WTC11 (cell line): ENCODE measurements at regions not wholly inside any gene's neighbourhood (a gene's known extent, or its start where the extent isn't known, plus 50 kb on each side); places are given as distances from the start of the nearest gene placed in this dataset.

Experiments
- ATAC-seq: fragments of 200-7000 bp; cut with Tn5 transposase; 2 replicates; pipeline ENCODE4 v1.10.0; 2021; ENCODE audit warnings: mild to moderate bottlenecking, moderate library complexity
- CTCF ChIA-PET: fragments of 300-600 bp; sonication (Branson Sonifier 250); formaldehyde crosslinking; loops from one replicate; lab custom pipeline; 2021; ENCODE audit warnings: antibody characterized with exemption; lab: Charles Lee
- POLR2A ChIA-PET: fragments of 350-600 bp; sonication (Branson Sonifier 250); formaldehyde crosslinking; loops from one replicate; lab custom pipeline; 2021; ENCODE audit warnings: antibody characterized with exemption; lab: Charles Lee
- DNase-seq: peaks from one replicate; pipeline ENCODE4 v3.0.0; 2021; ENCODE audit warnings: low spot score
- H3K27ac Mint-ChIP-seq: 2 replicates; pipeline ENCODE4 v1.8.0; 2021; ENCODE audit warnings: mixed read lengths
- H3K27me3 Mint-ChIP-seq: 2 replicates; pipeline ENCODE4 v1.8.0; 2021; ENCODE audit warnings: low read depth, mild to moderate bottlenecking, moderate library complexity, mixed read lengths
- H3K36me3 Mint-ChIP-seq: 2 replicates; pipeline ENCODE4 v1.8.0; 2021; ENCODE audit warnings: mixed read lengths
- H3K4me1 Mint-ChIP-seq: 2 replicates; pipeline ENCODE4 v1.8.0; 2022; ENCODE audit warnings: mixed read lengths
- H3K4me3 Mint-ChIP-seq: 2 replicates; pipeline ENCODE4 v1.8.0; 2021; ENCODE audit warnings: mild to moderate bottlenecking, moderate library complexity, mixed read lengths
- H3K9me3 Mint-ChIP-seq: 2 replicates; pipeline ENCODE4 v1.8.0; 2021; ENCODE audit warnings: mixed read lengths
- CDX4 ChIP-seq: fragments of 250-450 bp; sonication (Bioruptor Pico); IDR thresholded peaks from 2 replicates; pipeline ENCODE4 v1.9.0; 2021; ENCODE audit warnings: moderate library complexity, mild to moderate bottlenecking, inconsistent platforms, borderline replicate concordance
- CREB1 ChIP-seq: sonication (generic); formaldehyde crosslinking; IDR thresholded peaks from 2 replicates; pipeline ENCODE4 v1.8.0; 2023; ENCODE audit warnings: mild to moderate bottlenecking, missing genetic modification reagents
- EMX1 ChIP-seq: fragments of 250-450 bp; sonication (Bioruptor Pico); IDR thresholded peaks from 2 replicates; pipeline ENCODE4 v1.8.0; 2021; ENCODE audit warnings: mild to moderate bottlenecking
- ETV6 ChIP-seq: sonication (generic); formaldehyde crosslinking; IDR thresholded peaks from 2 replicates; pipeline ENCODE4 v1.8.1; 2022; ENCODE audit warnings: mild to moderate bottlenecking, missing genetic modification reagents
- FOXK1 ChIP-seq: sonication (generic); formaldehyde crosslinking; IDR thresholded peaks from 2 replicates; pipeline ENCODE4 v1.8.0; 2022; ENCODE audit warnings: mild to moderate bottlenecking, moderate library complexity, missing genetic modification reagents
- FOXP1 ChIP-seq: sonication (generic); formaldehyde crosslinking; IDR thresholded peaks from 2 replicates; pipeline ENCODE4 v1.8.0; 2022; ENCODE audit warnings: missing genetic modification reagents, mild to moderate bottlenecking, moderate library complexity, borderline replicate concordance
- MYBL2 ChIP-seq: sonication (generic); formaldehyde crosslinking; IDR thresholded peaks from 2 replicates; pipeline ENCODE4 v1.8.1; 2023; ENCODE audit warnings: mild to moderate bottlenecking, moderate library complexity, missing genetic modification reagents
- NFATC4 ChIP-seq: fragments of 250-450 bp; sonication (Bioruptor Pico); IDR thresholded peaks from 2 replicates; pipeline ENCODE4 v1.9.0; 2021; ENCODE audit warnings: mild to moderate bottlenecking
- NFE2L1 ChIP-seq: sonication (generic); formaldehyde crosslinking; IDR thresholded peaks from 2 replicates; pipeline ENCODE4 v1.8.1; 2023; ENCODE audit warnings: missing genetic modification reagents
- NR2C2 ChIP-seq: sonication (generic); formaldehyde crosslinking; IDR thresholded peaks from 2 replicates; pipeline ENCODE4 v1.8.0; 2022; ENCODE audit warnings: mild to moderate bottlenecking, missing genetic modification reagents
- STAT6 ChIP-seq: sonication (generic); formaldehyde crosslinking; conservative IDR thresholded peaks from 2 replicates; pipeline ENCODE4 v1.8.1; 2023; ENCODE audit warnings: mild to moderate bottlenecking, low read depth, missing genetic modification reagents, moderate library complexity
- TEAD1 ChIP-seq: sonication (generic); formaldehyde crosslinking; IDR thresholded peaks from 2 replicates; pipeline ENCODE4 v1.8.0; 2022; ENCODE audit warnings: mild to moderate bottlenecking, missing genetic modification reagents
- ZNF232 ChIP-seq: sonication (generic); formaldehyde crosslinking; IDR thresholded peaks from 2 replicates; pipeline ENCODE4 v1.8.0; 2022; ENCODE audit warnings: mild to moderate bottlenecking, missing genetic modification reagents
- ZNF317 ChIP-seq: sonication (generic); formaldehyde crosslinking; IDR thresholded peaks from 2 replicates; pipeline ENCODE4 v1.8.1; 2023; ENCODE audit warnings: low read depth, mild to moderate bottlenecking, moderate library complexity, missing genetic modification reagents, borderline replicate concordance
- ZNF396 ChIP-seq: fragments of 250-450 bp; sonication (Bioruptor Pico); IDR thresholded peaks from 2 replicates; pipeline ENCODE4 v1.8.0; 2021; ENCODE audit warnings: mild to moderate bottlenecking, moderate library complexity, borderline replicate concordance
- ZSCAN18 ChIP-seq: fragments of 250-450 bp; sonication (Bioruptor Pico); IDR thresholded peaks from 2 replicates; pipeline ENCODE4 v2.1.2; 2022; ENCODE audit warnings: mild to moderate bottlenecking, moderate library complexity
- TF ChIP-seq, protein P1 (sequence below): sonication (generic); formaldehyde crosslinking; IDR thresholded peaks from 2 replicates; pipeline ENCODE4 v1.8.0; 2022; ENCODE audit warnings: mild to moderate bottlenecking, missing genetic modification reagents
- TF ChIP-seq, protein P2 (sequence below): fragments of 250-450 bp; sonication (Bioruptor Pico); IDR thresholded peaks from 2 replicates; pipeline ENCODE4 v1.9.0; 2021; ENCODE audit warnings: mild to moderate bottlenecking
- TF ChIP-seq, protein P3 (sequence below): fragments of 200-600 bp; IDR thresholded peaks from 2 replicates; pipeline ENCODE4 v1.8.0; 2022; ENCODE audit warnings: antibody characterized with exemption
- TF ChIP-seq, protein P4 (sequence below): sonication (generic); formaldehyde crosslinking; IDR thresholded peaks from 2 replicates; pipeline ENCODE4 v1.8.1; 2023; ENCODE audit warnings: mild to moderate bottlenecking, missing genetic modification reagents, moderate library complexity

- no peak for TF ChIP-seq STAT6
- TF ChIP-seq NFE2L1 (CRISPR knock-in tag), result no peak
- no peak for TF ChIP-seq ZSCAN18 (CRISPR knock-in tag)
- TF ChIP-seq TEAD1 (CRISPR knock-in tag), result no peak
- TF ChIP-seq FOXP1 (CRISPR knock-in tag), result no peak
- no peak for TF ChIP-seq ZNF396 (CRISPR knock-in tag)
- TF ChIP-seq, all 79 proteins: peak for 0
These were observed 363.4 kb upstream of the LRRC3B start (continued) for GRCh38 chr3:26259176-26259575.

DNA sequence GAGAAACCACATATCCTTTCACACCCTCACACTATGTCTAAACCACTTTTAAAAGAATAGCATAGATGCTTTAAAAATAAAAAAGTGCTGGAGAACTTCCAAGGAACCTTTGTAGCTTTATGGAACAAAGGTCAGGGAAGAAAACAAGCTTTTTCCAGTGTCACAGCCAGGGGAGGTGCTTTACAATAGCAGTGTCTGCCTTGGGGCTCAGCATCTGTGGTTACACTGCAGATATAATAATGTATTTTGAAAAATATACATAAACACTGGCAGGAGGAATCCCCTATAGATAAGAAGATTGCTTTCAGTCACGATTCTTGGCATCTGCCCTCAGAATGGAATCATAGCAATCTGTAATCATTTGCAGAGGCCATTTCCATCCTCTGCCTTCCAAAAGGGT lies 362.4 kb upstream of the LRRC3B start:
- peaks cover 14% of the 10 kb centered on the region for H3K4me1 Mint-ChIP-seq
- H3K27ac Mint-ChIP-seq, result no peak overlapping the region
- no peaks in the 10 kb centered on the region for H3K27me3 Mint-ChIP-seq
- H3K4me3 Mint-ChIP-seq, result no peak overlapping the region
- peaks cover 8% of the 10 kb centered on the region; the same call in 1 of the 2 replicates for H3K9me3 Mint-ChIP-seq
- ATAC-seq (no peak), DNase-seq (no peak)
- TF ChIP-seq, protein P1, sequence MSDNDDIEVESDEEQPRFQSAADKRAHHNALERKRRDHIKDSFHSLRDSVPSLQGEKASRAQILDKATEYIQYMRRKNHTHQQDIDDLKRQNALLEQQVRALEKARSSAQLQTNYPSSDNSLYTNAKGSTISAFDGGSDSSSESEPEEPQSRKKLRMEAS (CRISPR knock-in tag), result no peak
- TF ChIP-seq NR2C2 (CRISPR knock-in tag) (no peak), FOXK1 (CRISPR knock-in tag) (no peak), ZNF317 (no peak), CREB1 (no peak), CDX4 (CRISPR knock-in tag) (no peak), NFATC4 (no peak)
- TF ChIP-seq, protein P2, sequence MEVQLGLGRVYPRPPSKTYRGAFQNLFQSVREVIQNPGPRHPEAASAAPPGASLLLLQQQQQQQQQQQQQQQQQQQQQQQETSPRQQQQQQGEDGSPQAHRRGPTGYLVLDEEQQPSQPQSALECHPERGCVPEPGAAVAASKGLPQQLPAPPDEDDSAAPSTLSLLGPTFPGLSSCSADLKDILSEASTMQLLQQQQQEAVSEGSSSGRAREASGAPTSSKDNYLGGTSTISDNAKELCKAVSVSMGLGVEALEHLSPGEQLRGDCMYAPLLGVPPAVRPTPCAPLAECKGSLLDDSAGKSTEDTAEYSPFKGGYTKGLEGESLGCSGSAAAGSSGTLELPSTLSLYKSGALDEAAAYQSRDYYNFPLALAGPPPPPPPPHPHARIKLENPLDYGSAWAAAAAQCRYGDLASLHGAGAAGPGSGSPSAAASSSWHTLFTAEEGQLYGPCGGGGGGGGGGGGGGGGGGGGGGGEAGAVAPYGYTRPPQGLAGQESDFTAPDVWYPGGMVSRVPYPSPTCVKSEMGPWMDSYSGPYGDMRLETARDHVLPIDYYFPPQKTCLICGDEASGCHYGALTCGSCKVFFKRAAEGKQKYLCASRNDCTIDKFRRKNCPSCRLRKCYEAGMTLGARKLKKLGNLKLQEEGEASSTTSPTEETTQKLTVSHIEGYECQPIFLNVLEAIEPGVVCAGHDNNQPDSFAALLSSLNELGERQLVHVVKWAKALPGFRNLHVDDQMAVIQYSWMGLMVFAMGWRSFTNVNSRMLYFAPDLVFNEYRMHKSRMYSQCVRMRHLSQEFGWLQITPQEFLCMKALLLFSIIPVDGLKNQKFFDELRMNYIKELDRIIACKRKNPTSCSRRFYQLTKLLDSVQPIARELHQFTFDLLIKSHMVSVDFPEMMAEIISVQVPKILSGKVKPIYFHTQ, result no peak
- POLR2A ChIA-PET, result no interaction called here
- CTCF ChIA-PET, result no interaction called here
- no peaks in the 10 kb centered on the region for H3K36me3 Mint-ChIP-seq

GRCh38 chr3:26264708-26265107 lies 357.9 kb upstream of the LRRC3B start:
- peaks cover 7% of the 10 kb centered on the region for H3K4me1 Mint-ChIP-seq
- H3K4me3 Mint-ChIP-seq, result no peak overlapping the region

More at GRCh38 chr3:26264708-26265107, 357.9 kb upstream of the LRRC3B start:
- no peak for TF ChIP-seq CDX4 (CRISPR knock-in tag)
- no peak for TF ChIP-seq MYBL2 (CRISPR knock-in tag)
- TF ChIP-seq, protein P3, sequence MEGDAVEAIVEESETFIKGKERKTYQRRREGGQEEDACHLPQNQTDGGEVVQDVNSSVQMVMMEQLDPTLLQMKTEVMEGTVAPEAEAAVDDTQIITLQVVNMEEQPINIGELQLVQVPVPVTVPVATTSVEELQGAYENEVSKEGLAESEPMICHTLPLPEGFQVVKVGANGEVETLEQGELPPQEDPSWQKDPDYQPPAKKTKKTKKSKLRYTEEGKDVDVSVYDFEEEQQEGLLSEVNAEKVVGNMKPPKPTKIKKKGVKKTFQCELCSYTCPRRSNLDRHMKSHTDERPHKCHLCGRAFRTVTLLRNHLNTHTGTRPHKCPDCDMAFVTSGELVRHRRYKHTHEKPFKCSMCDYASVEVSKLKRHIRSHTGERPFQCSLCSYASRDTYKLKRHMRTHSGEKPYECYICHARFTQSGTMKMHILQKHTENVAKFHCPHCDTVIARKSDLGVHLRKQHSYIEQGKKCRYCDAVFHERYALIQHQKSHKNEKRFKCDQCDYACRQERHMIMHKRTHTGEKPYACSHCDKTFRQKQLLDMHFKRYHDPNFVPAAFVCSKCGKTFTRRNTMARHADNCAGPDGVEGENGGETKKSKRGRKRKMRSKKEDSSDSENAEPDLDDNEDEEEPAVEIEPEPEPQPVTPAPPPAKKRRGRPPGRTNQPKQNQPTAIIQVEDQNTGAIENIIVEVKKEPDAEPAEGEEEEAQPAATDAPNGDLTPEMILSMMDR, result no peak
- no peak for TF ChIP-seq ZNF232 (CRISPR knock-in tag)
- TF ChIP-seq EMX1 (CRISPR knock-in tag), result no peak
- no peak for TF ChIP-seq ETV6 (CRISPR knock-in tag)
- TF ChIP-seq, protein P4, sequence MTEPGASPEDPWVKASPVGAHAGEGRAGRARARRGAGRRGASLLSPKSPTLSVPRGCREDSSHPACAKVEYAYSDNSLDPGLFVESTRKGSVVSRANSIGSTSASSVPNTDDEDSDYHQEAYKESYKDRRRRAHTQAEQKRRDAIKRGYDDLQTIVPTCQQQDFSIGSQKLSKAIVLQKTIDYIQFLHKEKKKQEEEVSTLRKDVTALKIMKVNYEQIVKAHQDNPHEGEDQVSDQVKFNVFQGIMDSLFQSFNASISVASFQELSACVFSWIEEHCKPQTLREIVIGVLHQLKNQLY (CRISPR knock-in tag), result no peak
- no peak for TF ChIP-seq NFATC4
- TF ChIP-seq NFE2L1 (CRISPR knock-in tag), result no peak
- TF ChIP-seq, all 79 proteins: peak for 0
- Mint-ChIP-seq H3K27ac (no peak overlapping the region), H3K36me3 (no peaks in the 10 kb centered on the region), H3K27me3 (no peaks in the 10 kb centered on the region), H3K9me3 (no peaks in the 10 kb centered on the region)
- peak; percentile 79 for ATAC-seq
- CTCF ChIA-PET, result no interaction called here
- POLR2A ChIA-PET, result no interaction called here
- DNase-seq, result no peak
